ENCODE measurements at regions not wholly inside any gene's neighbourhood (a gene's known extent, or its start where the extent isn't known, plus 50 kb on each side); places are given as distances from the start of the nearest gene placed in this dataset.

- DNase-seq (ENCODE audit: low read depth in 2 of 2): no peak
These were observed 148.8 kb downstream of the TMEM30B start for GRCh38 chr14:61132336-61132735.

- DNase-seq (ENCODE audit: low read depth in 2 of 2): no peak
These were observed 149.6 kb downstream of the SLC38A6 start for GRCh38 chr14:61130512-61131260.

GRCh38 chr14:61129168-61129745, 148.2 kb downstream of the SLC38A6 start:
- DNase-seq (ENCODE audit: low read depth in 2 of 2): no peak

- DNase-seq (ENCODE audit: low read depth in 2 of 2): no peak
These were observed 147.5 kb downstream of the SLC38A6 start for GRCh38 chr14:61128382-61129167.

- DNase-seq (ENCODE audit: low read depth in 2 of 2): no peak
These were observed 145.8 kb downstream of the SLC38A6 start for GRCh38 chr14:61126603-61127498.

GRCh38 chr14:61125867-61126572, 145.0 kb downstream of the SLC38A6 start:
- DNase-seq (ENCODE audit: low read depth in 2 of 2): peak in 1 of 2 experiments; percentile 38

- no peak for DNase-seq (ENCODE audit: low read depth in 2 of 2)
These were observed 144.2 kb downstream of the SLC38A6 start for GRCh38 chr14:61125041-61125866.

- no peak for DNase-seq (ENCODE audit: low read depth in 2 of 2)
These were observed 141.8 kb downstream of the SLC38A6 start for GRCh38 chr14:61122862-61123261.

- no peak for DNase-seq (ENCODE audit: low read depth in 2 of 2)
These were observed 140.3 kb downstream of the SLC38A6 start for GRCh38 chr14:61121355-61121787.

GRCh38 chr14:61120576-61120975, 139.5 kb downstream of the SLC38A6 start:
- no peak for DNase-seq (ENCODE audit: low read depth in 2 of 2)

- no peak for DNase-seq (ENCODE audit: low read depth in 2 of 2)
These were observed 138.0 kb downstream of the SLC38A6 start for GRCh38 chr14:61119006-61119405.

- DNase-seq (ENCODE audit: low read depth in 2 of 2): no peak
These were observed 135.3 kb downstream of the SLC38A6 start for GRCh38 chr14:61116369-61116768.

GRCh38 chr14:61113561-61114225, 132.6 kb downstream of the SLC38A6 start:
- DNase-seq (ENCODE audit: low read depth in 2 of 2): no peak

- no peak for DNase-seq (ENCODE audit: low read depth in 2 of 2)
These were observed 131.5 kb downstream of the SLC38A6 start for GRCh38 chr14:61112506-61112905.

- DNase-seq (ENCODE audit: low read depth in 2 of 2): no peak
These were observed 130.7 kb downstream of the SLC38A6 start for GRCh38 chr14:61111731-61112130.

- DNase-seq (ENCODE audit: low read depth in 2 of 2): no peak
These were observed 130.2 kb downstream of the SLC38A6 start for GRCh38 chr14:61111209-61111665.

- DNase-seq (ENCODE audit: low read depth in 2 of 2): no peak
These were observed 129.5 kb downstream of the SLC38A6 start for GRCh38 chr14:61110316-61111082.

GRCh38 chr14:61109288-61109687, 128.2 kb downstream of the SLC38A6 start:
- no peak for DNase-seq (ENCODE audit: low read depth in 2 of 2)
